WTC11 (cell line): ENCODE measurements at regions not wholly inside any gene's neighbourhood (a gene's known extent, or its start where the extent isn't known, plus 50 kb on each side); places are given as distances from the start of the nearest gene placed in this dataset.

Experiments
- ATAC-seq: fragments of 200-7000 bp; cut with Tn5 transposase; 2 replicates; pipeline ENCODE4 v1.10.0; 2021; ENCODE audit warnings: mild to moderate bottlenecking, moderate library complexity
- CTCF ChIA-PET: fragments of 300-600 bp; sonication (Branson Sonifier 250); formaldehyde crosslinking; loops from one replicate; lab custom pipeline; 2021; ENCODE audit warnings: antibody characterized with exemption; lab: Charles Lee
- POLR2A ChIA-PET: fragments of 350-600 bp; sonication (Branson Sonifier 250); formaldehyde crosslinking; loops from one replicate; lab custom pipeline; 2021; ENCODE audit warnings: antibody characterized with exemption; lab: Charles Lee
- DNase-seq: peaks from one replicate; pipeline ENCODE4 v3.0.0; 2021; ENCODE audit warnings: low spot score
- H3K27ac Mint-ChIP-seq: 2 replicates; pipeline ENCODE4 v1.8.0; 2021; ENCODE audit warnings: mixed read lengths
- H3K27me3 Mint-ChIP-seq: 2 replicates; pipeline ENCODE4 v1.8.0; 2021; ENCODE audit warnings: low read depth, mild to moderate bottlenecking, moderate library complexity, mixed read lengths
- H3K36me3 Mint-ChIP-seq: 2 replicates; pipeline ENCODE4 v1.8.0; 2021; ENCODE audit warnings: mixed read lengths
- H3K4me1 Mint-ChIP-seq: 2 replicates; pipeline ENCODE4 v1.8.0; 2022; ENCODE audit warnings: mixed read lengths
- H3K4me3 Mint-ChIP-seq: 2 replicates; pipeline ENCODE4 v1.8.0; 2021; ENCODE audit warnings: mild to moderate bottlenecking, moderate library complexity, mixed read lengths
- H3K9me3 Mint-ChIP-seq: 2 replicates; pipeline ENCODE4 v1.8.0; 2021; ENCODE audit warnings: mixed read lengths
- AFF4 ChIP-seq: sonication (generic); formaldehyde crosslinking; IDR thresholded peaks from 2 replicates; pipeline ENCODE4 v1.8.1; 2023; ENCODE audit warnings: mild to moderate bottlenecking, missing genetic modification reagents, borderline replicate concordance
- ATF1 ChIP-seq: sonication (generic); formaldehyde crosslinking; IDR thresholded peaks from 2 replicates; pipeline ENCODE4 v1.8.1; 2023; ENCODE audit warnings: mild to moderate bottlenecking, moderate library complexity, missing genetic modification reagents
- EMX1 ChIP-seq: fragments of 250-450 bp; sonication (Bioruptor Pico); IDR thresholded peaks from 2 replicates; pipeline ENCODE4 v1.8.0; 2021; ENCODE audit warnings: mild to moderate bottlenecking
- IRF2 ChIP-seq: sonication (generic); formaldehyde crosslinking; IDR thresholded peaks from 2 replicates; pipeline ENCODE4 v1.8.0; 2022; ENCODE audit warnings: low read depth, missing genetic modification reagents, borderline replicate concordance
- JAZF1 ChIP-seq: fragments of 250-450 bp; sonication (Bioruptor Pico); IDR thresholded peaks from 2 replicates; pipeline ENCODE4 v1.9.0; 2021; ENCODE audit warnings: moderate library complexity, mild to moderate bottlenecking, inconsistent platforms
- MLX ChIP-seq: sonication (generic); formaldehyde crosslinking; IDR thresholded peaks from 2 replicates; pipeline ENCODE4 v1.8.1; 2023; ENCODE audit warnings: mild to moderate bottlenecking, missing genetic modification reagents, moderate library complexity
- NFATC4 ChIP-seq: fragments of 250-450 bp; sonication (Bioruptor Pico); IDR thresholded peaks from 2 replicates; pipeline ENCODE4 v1.9.0; 2021; ENCODE audit warnings: mild to moderate bottlenecking
- NFYB ChIP-seq: sonication (generic); formaldehyde crosslinking; conservative IDR thresholded peaks from 2 replicates; pipeline ENCODE4 v1.8.0; 2022; ENCODE audit warnings: low read depth, missing genetic modification reagents
- RELA ChIP-seq: sonication (generic); formaldehyde crosslinking; IDR thresholded peaks from 2 replicates; pipeline ENCODE4 v1.8.1; 2022; ENCODE audit warnings: missing genetic modification reagents, mild to moderate bottlenecking, borderline replicate concordance
- SMAD4 ChIP-seq: sonication (generic); formaldehyde crosslinking; IDR thresholded peaks from 2 replicates; pipeline ENCODE4 v1.8.0; 2022; ENCODE audit warnings: mild to moderate bottlenecking, missing genetic modification reagents
- USF1 ChIP-seq: sonication (generic); formaldehyde crosslinking; IDR thresholded peaks from 2 replicates; pipeline ENCODE4 v1.8.0; 2022; ENCODE audit warnings: mild to moderate bottlenecking, missing genetic modification reagents
- ZNF138 ChIP-seq: sonication (generic); formaldehyde crosslinking; conservative IDR thresholded peaks from 2 replicates; pipeline ENCODE4 v1.8.1; 2022; ENCODE audit warnings: mild to moderate bottlenecking, moderate library complexity, missing genetic modification reagents
- ZNF281 ChIP-seq: sonication (generic); formaldehyde crosslinking; IDR thresholded peaks from 2 replicates; pipeline ENCODE4 v1.8.0; 2023; ENCODE audit warnings: mild to moderate bottlenecking, missing genetic modification reagents
- TF ChIP-seq, protein P1 (sequence below): sonication (generic); formaldehyde crosslinking; IDR thresholded peaks from 2 replicates; pipeline ENCODE4 v1.8.0; 2022; ENCODE audit warnings: mild to moderate bottlenecking, missing genetic modification reagents
- TF ChIP-seq, protein P2 (sequence below): fragments of 250-450 bp; sonication (Bioruptor Pico); conservative IDR thresholded peaks from 2 replicates; pipeline ENCODE4 v1.9.0; 2021; ENCODE audit warnings: mild to moderate bottlenecking
- TF ChIP-seq, protein P3 (sequence below): fragments of 250-450 bp; sonication (Bioruptor Pico); IDR thresholded peaks from 2 replicates; pipeline ENCODE4 v1.8.0; 2021; ENCODE audit warnings: mild to moderate bottlenecking
- TF ChIP-seq, protein P4 (sequence below): fragments of 250-450 bp; sonication (Bioruptor Pico); IDR thresholded peaks from 2 replicates; pipeline ENCODE4 v1.9.0; 2021; ENCODE audit warnings: mild to moderate bottlenecking, borderline replicate concordance
- TF ChIP-seq, protein P5 (sequence below): fragments of 250-450 bp; sonication (Bioruptor Pico); IDR thresholded peaks from 2 replicates; pipeline ENCODE4 v1.9.0; 2021; ENCODE audit warnings: moderate library complexity, mild to moderate bottlenecking, inconsistent platforms, borderline replicate concordance

DNA sequence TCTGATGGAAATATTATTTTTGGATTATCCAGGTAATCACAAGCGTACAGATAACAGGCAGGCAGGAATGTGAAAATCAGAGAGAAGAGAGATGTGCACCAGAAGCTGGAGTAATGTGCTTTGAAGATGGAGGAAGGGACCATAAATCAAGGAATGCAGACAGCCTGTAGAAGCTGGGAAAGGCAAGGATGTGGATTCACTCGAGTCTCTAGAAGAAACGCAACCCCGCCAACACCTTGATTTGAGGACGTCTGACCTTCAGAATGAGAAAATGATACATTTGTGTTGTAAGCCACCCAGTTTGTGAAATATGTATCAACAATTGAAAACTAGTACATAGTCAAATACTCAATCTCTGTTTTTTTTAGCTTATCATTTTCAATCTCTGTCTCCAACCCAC is 207.6 kb upstream of the MPDZ start (continued):
- TF ChIP-seq NFATC4 (CRISPR knock-in tag) = no peak
- no peak for TF ChIP-seq AFF4 (CRISPR knock-in tag)

GRCh38 chr9:13485068-13485596 is 205.6 kb upstream of the MPDZ start:
- Mint-ChIP-seq H3K36me3 (no peaks in the 10 kb centered on the region), H3K9me3 (peaks cover 13% of the 10 kb centered on the region), H3K27me3 (no peaks in the 10 kb centered on the region), H3K27ac (no peak overlapping the region), H3K4me3 (no peak overlapping the region), H3K4me1 (peaks cover 50% of the 10 kb centered on the region)
- ChIA-PET CTCF (no interaction called here), POLR2A (no interaction called here)
- DNase-seq (no peak), ATAC-seq (no peak)
- TF ChIP-seq SMAD4 (CRISPR knock-in tag) (no peak), ZNF281 (CRISPR knock-in tag) (no peak), NFYB (CRISPR knock-in tag) (no peak), USF1 (CRISPR knock-in tag) (no peak), ATF1 (CRISPR knock-in tag) (no peak), ZNF138 (CRISPR knock-in tag) (no peak), MLX (CRISPR knock-in tag) (no peak), IRF2 (no peak), JAZF1 (no peak), RELA (CRISPR knock-in tag) (no peak), EMX1 (CRISPR knock-in tag) (no peak)
- TF ChIP-seq, protein P1, sequence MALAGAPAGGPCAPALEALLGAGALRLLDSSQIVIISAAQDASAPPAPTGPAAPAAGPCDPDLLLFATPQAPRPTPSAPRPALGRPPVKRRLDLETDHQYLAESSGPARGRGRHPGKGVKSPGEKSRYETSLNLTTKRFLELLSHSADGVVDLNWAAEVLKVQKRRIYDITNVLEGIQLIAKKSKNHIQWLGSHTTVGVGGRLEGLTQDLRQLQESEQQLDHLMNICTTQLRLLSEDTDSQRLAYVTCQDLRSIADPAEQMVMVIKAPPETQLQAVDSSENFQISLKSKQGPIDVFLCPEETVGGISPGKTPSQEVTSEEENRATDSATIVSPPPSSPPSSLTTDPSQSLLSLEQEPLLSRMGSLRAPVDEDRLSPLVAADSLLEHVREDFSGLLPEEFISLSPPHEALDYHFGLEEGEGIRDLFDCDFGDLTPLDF (CRISPR knock-in tag) = no peak
- TF ChIP-seq, protein P2, sequence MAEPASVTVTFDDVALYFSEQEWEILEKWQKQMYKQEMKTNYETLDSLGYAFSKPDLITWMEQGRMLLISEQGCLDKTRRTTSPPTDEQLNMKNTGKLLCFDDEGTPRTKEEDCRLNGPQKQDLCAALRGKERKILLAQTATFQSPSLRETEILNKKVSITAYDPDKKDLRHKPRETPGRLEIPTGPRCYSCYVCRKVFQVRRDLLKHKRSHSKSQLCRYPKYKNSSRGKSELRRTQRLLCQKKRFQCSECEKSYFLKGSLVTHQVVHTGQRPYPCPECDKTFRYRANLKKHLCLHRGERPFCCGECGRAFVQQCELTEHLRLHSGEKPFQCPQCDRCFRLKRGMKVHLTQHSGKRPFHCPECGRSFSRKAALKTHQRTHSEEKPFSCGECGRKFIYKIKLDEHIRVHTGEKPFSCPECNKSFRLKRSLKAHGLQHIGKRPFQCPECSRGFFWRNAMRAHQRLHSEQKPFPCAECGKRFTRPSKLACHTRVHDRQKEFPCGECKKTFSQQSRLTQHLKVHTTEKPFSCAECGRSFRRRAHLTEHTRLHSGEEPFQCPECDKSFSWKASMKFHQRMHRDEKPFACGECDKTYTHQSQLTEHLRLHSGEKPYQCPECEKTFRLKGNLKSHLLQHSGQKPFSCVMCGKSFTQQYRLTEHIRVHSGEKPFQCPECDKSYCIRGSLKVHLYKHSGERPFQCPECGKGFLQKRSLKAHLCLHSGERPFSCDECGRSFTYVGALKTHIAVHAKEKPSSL (CRISPR knock-in tag) = no peak
- TF ChIP-seq, protein P3, sequence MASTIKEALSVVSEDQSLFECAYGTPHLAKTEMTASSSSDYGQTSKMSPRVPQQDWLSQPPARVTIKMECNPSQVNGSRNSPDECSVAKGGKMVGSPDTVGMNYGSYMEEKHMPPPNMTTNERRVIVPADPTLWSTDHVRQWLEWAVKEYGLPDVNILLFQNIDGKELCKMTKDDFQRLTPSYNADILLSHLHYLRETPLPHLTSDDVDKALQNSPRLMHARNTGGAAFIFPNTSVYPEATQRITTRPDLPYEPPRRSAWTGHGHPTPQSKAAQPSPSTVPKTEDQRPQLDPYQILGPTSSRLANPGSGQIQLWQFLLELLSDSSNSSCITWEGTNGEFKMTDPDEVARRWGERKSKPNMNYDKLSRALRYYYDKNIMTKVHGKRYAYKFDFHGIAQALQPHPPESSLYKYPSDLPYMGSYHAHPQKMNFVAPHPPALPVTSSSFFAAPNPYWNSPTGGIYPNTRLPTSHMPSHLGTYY (CRISPR knock-in tag) = no peak
- TF ChIP-seq, protein P4, sequence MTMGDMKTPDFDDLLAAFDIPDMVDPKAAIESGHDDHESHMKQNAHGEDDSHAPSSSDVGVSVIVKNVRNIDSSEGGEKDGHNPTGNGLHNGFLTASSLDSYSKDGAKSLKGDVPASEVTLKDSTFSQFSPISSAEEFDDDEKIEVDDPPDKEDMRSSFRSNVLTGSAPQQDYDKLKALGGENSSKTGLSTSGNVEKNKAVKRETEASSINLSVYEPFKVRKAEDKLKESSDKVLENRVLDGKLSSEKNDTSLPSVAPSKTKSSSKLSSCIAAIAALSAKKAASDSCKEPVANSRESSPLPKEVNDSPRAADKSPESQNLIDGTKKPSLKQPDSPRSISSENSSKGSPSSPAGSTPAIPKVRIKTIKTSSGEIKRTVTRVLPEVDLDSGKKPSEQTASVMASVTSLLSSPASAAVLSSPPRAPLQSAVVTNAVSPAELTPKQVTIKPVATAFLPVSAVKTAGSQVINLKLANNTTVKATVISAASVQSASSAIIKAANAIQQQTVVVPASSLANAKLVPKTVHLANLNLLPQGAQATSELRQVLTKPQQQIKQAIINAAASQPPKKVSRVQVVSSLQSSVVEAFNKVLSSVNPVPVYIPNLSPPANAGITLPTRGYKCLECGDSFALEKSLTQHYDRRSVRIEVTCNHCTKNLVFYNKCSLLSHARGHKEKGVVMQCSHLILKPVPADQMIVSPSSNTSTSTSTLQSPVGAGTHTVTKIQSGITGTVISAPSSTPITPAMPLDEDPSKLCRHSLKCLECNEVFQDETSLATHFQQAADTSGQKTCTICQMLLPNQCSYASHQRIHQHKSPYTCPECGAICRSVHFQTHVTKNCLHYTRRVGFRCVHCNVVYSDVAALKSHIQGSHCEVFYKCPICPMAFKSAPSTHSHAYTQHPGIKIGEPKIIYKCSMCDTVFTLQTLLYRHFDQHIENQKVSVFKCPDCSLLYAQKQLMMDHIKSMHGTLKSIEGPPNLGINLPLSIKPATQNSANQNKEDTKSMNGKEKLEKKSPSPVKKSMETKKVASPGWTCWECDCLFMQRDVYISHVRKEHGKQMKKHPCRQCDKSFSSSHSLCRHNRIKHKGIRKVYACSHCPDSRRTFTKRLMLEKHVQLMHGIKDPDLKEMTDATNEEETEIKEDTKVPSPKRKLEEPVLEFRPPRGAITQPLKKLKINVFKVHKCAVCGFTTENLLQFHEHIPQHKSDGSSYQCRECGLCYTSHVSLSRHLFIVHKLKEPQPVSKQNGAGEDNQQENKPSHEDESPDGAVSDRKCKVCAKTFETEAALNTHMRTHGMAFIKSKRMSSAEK (CRISPR knock-in tag) = no peak
- TF ChIP-seq, protein P5, sequence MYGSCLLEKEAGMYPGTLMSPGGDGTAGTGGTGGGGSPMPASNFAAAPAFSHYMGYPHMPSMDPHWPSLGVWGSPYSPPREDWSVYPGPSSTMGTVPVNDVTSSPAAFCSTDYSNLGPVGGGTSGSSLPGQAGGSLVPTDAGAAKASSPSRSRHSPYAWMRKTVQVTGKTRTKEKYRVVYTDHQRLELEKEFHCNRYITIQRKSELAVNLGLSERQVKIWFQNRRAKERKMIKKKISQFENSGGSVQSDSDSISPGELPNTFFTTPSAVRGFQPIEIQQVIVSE (CRISPR knock-in tag) = no peak
